GM23338 (cell line): ENCODE measurements at regions not wholly inside any gene's neighbourhood (a gene's known extent, or its start where the extent isn't known, plus 50 kb on each side); places are given as distances from the start of the nearest gene placed in this dataset.

Experiments used
- ATAC-seq: fragments of 200-7000 bp; cut with Tn5 transposase; 3 replicates; pipeline ENCODE4 v1.9.1; 2020
- DNase-seq: peaks from one replicate; pipeline ENCODE4 v3.0.0-alpha.2; 2015; ENCODE audit warnings: low spot score
- H2AFZ ChIP-seq: fragments of 200-600 bp; sonication (generic); 2 replicates; pipeline ENCODE4 v1.8.0; 2016; ENCODE audit warnings: antibody characterized with exemption, mild to moderate bottlenecking, moderate library complexity
- H3F3A ChIP-seq: fragments of 200-600 bp; sonication (generic); replicated peaks from 2 replicates; pipeline ENCODE4 v1.8.0; 2017; ENCODE audit warnings: antibody characterized with exemption, mixed run types, low read depth
- H3K27ac ChIP-seq: fragments of 200-600 bp; sonication (generic); 2 replicates; pipeline ENCODE4 v1.6.1; 2016; ENCODE audit warnings: low read depth
- H3K27me3 ChIP-seq: fragments of 200-600 bp; sonication (generic); 2 replicates; pipeline ENCODE4 v1.8.0; 2016; ENCODE audit warnings: mild to moderate bottlenecking, mixed run types, moderate library complexity; ENCODE audit not compliant: insufficient read depth
- H3K36me3 ChIP-seq: fragments of 200-600 bp; sonication (generic); 2 replicates; pipeline ENCODE4 v1.8.0; 2016; ENCODE audit warnings: mild to moderate bottlenecking; ENCODE audit not compliant: insufficient read depth
- H3K4me1 ChIP-seq: fragments of 200-600 bp; sonication (generic); 2 replicates; pipeline ENCODE4 v1.8.0; 2016; ENCODE audit warnings: mild to moderate bottlenecking, moderate library complexity; ENCODE audit not compliant: insufficient read depth
- H3K4me2 ChIP-seq: fragments of 200-600 bp; sonication (generic); 2 replicates; pipeline ENCODE4 v1.7.1; 2017; ENCODE audit warnings: mixed run types
- H3K4me3 ChIP-seq: fragments of 200-600 bp; sonication (generic); 2 replicates; pipeline ENCODE4 v1.6.1; 2016; ENCODE audit warnings: mixed run types
- H3K79me2 ChIP-seq: fragments of 200-600 bp; sonication (generic); replicated peaks from 2 replicates; pipeline ENCODE4 v1.8.0; 2017; ENCODE audit warnings: mild to moderate bottlenecking; ENCODE audit not compliant: insufficient read depth
- H3K9me2 ChIP-seq: fragments of 200-600 bp; sonication (generic); 2 replicates; pipeline ENCODE4 v1.8.0; 2017; ENCODE audit not compliant: insufficient read depth
- H4K20me1 ChIP-seq: fragments of 200-600 bp; sonication (generic); replicated peaks from 2 replicates; pipeline ENCODE4 v1.8.0; 2017; ENCODE audit warnings: mild to moderate bottlenecking; ENCODE audit not compliant: insufficient read depth
- H3K27ac Mint-ChIP-seq: 2 replicates; pipeline ENCODE4 v1.8.0; 2020; ENCODE audit warnings: inconsistent platforms, mild to moderate bottlenecking, moderate library complexity, mixed read lengths
- H3K27me3 Mint-ChIP-seq: 3 replicates; pipeline ENCODE4 v1.8.0; 2022; ENCODE audit warnings: low read depth, mild to moderate bottlenecking, moderate library complexity, mixed read lengths, inconsistent platforms; ENCODE audit not compliant: insufficient read depth, poor library complexity
- H3K36me3 Mint-ChIP-seq: 3 replicates; pipeline ENCODE4 v1.8.0; 2021; ENCODE audit warnings: low read depth, mild to moderate bottlenecking, inconsistent platforms, moderate library complexity, mixed read lengths
- H3K4me1 Mint-ChIP-seq: 3 replicates; pipeline ENCODE4 v1.8.0; 2020; ENCODE audit warnings: mild to moderate bottlenecking, inconsistent platforms, mixed read lengths
- H3K4me3 Mint-ChIP-seq: 3 replicates; pipeline ENCODE4 v1.8.0; 2021; ENCODE audit warnings: moderate library complexity, mild to moderate bottlenecking, inconsistent platforms, mixed read lengths
- H3K9me3 Mint-ChIP-seq: 3 replicates; pipeline ENCODE4 v1.8.0; 2020; ENCODE audit warnings: moderate library complexity, mild to moderate bottlenecking, inconsistent platforms, mixed read lengths
- CREB1 ChIP-seq: fragments of 250-450 bp; sonication (Bioruptor Pico); IDR thresholded peaks from 2 replicates; pipeline ENCODE4 v1.5.0; 2020; ENCODE audit warnings: low read depth, mild to moderate bottlenecking, moderate library complexity
- CTCF ChIP-seq, 2 experiments: fragments of 200-600 bp in 1 of 2; sonication (generic) in 1 of 2; conservative IDR thresholded peaks; 2 replicates each; pipeline versions ENCODE4 v1.5.1 to v1.6.1; 2016 to 2017; ENCODE audit warnings: antibody characterized with exemption in 2 of 2, low read depth in 2 of 2, mild to moderate bottlenecking in 2 of 2, moderate library complexity in 1 of 2
- EZH2 ChIP-seq: fragments of 200-600 bp; sonication (generic); IDR thresholded peaks from one replicate; pipeline ENCODE4 v1.8.0; 2017; ENCODE audit warnings: antibody characterized with exemption, mild to moderate bottlenecking, low read depth; ENCODE audit not compliant: unreplicated experiment
- EZH2phosphoT487 ChIP-seq: fragments of 200-600 bp; sonication (generic); IDR thresholded peaks from one replicate; pipeline ENCODE4 v1.8.1; 2018; ENCODE audit warnings: antibody characterized with exemption; ENCODE audit not compliant: unreplicated experiment
- JUNB ChIP-seq: IDR thresholded peaks from one replicate; pipeline ENCODE4 v1.6.1; 2016; ENCODE audit warnings: antibody characterized with exemption; ENCODE audit not compliant: unreplicated experiment
- NANOG ChIP-seq: IDR thresholded peaks from 2 replicates; pipeline ENCODE4 v1.6.1; 2016; ENCODE audit warnings: antibody characterized with exemption, borderline replicate concordance
- POLR2AphosphoS5 ChIP-seq: IDR thresholded peaks from 2 replicates; pipeline ENCODE4 v1.6.1; 2016; ENCODE audit warnings: antibody characterized with exemption, low read depth
- REST ChIP-seq: IDR thresholded peaks from one replicate; pipeline ENCODE4 v1.6.1; 2018; ENCODE audit warnings: antibody characterized with exemption; ENCODE audit not compliant: unreplicated experiment
- STAT1 ChIP-seq: IDR thresholded peaks from one replicate; pipeline ENCODE4 v1.6.1; 2016; ENCODE audit warnings: antibody characterized with exemption; ENCODE audit not compliant: unreplicated experiment
- ZNF114 ChIP-seq: fragments of 250-450 bp; sonication (Bioruptor Pico); IDR thresholded peaks from 2 replicates; pipeline ENCODE4 v1.5.0; 2020; ENCODE audit warnings: mild to moderate bottlenecking, moderate library complexity
- ZNF331 ChIP-seq: fragments of 250-450 bp; sonication (Bioruptor Pico); IDR thresholded peaks from 2 replicates; pipeline ENCODE4 v1.5.0; 2020; ENCODE audit warnings: low read depth, mild to moderate bottlenecking, moderate library complexity

- Mint-ChIP-seq H3K36me3 (no peaks in the 10 kb centered on the region), H3K27ac (no peak overlapping the region), H3K4me3 (no peak overlapping the region), H3K27me3 (peaks cover 4% of the 10 kb centered on the region), H3K9me3 (no peaks in the 10 kb centered on the region), H3K4me1 (no peaks in the 10 kb centered on the region)
- Histone ChIP-seq H3K27me3 (no peaks in the 10 kb centered on the region), H3F3A (no peaks in the 10 kb centered on the region), H4K20me1 (no peaks in the 10 kb centered on the region), H3K4me1 (no peaks in the 10 kb centered on the region), H3K27ac (no peak overlapping the region), H3K9me2 (peaks cover 5% of the 10 kb centered on the region; the same call in 1 of the 2 replicates), H3K36me3 (no peaks in the 10 kb centered on the region), H3K4me3 (no peak overlapping the region), H3K4me2 (no peak overlapping the region), H2AFZ (no peak overlapping the region), H3K79me2 (no peaks in the 10 kb centered on the region)
- no peak for DNase-seq
- TF ChIP-seq NANOG, result no peak
- no peak for TF ChIP-seq ZNF114 (CRISPR knock-in tag)
- TF ChIP-seq STAT1, result no peak
- no peak for ATAC-seq
Measured at GRCh38 chr5:7213525-7213924, 182.4 kb upstream of the ADCY2 start.

- H3K27me3 Mint-ChIP-seq, result peaks cover 4% of the 10 kb centered on the region
- no peak overlapping the region for H3K4me3 Mint-ChIP-seq
- H3K27me3 ChIP-seq, result no peaks in the 10 kb centered on the region
- H3K4me2 ChIP-seq, result no peak overlapping the region
- H3K27ac Mint-ChIP-seq, result no peak overlapping the region
- no peaks in the 10 kb centered on the region for H3K9me3 Mint-ChIP-seq
- no peaks in the 10 kb centered on the region for H3K4me1 ChIP-seq
- H3K27ac ChIP-seq, result no peak overlapping the region
- no peak overlapping the region for H3K4me3 ChIP-seq
- no peak overlapping the region for H2AFZ ChIP-seq
- H3K9me2 ChIP-seq, result peaks cover 5% of the 10 kb centered on the region; the same call in 1 of the 2 replicates
- DNase-seq (no peak), ATAC-seq (no peak)
- H4K20me1 ChIP-seq, result no peaks in the 10 kb centered on the region
- no peaks in the 10 kb centered on the region for H3K4me1 Mint-ChIP-seq
- TF ChIP-seq POLR2AphosphoS5 (no peak), ZNF331 (CRISPR knock-in tag) (no peak), JUNB (no peak), CTCF (conservative IDR thresholded peaks at IDR 0.05; ENCODE audit: low read depth in 2 of 2) (no peak), REST (no peak), CREB1 (CRISPR knock-in tag) (no peak), EZH2 (no peak), NANOG (no peak), ZNF114 (CRISPR knock-in tag) (no peak), STAT1 (no peak), EZH2phosphoT487 (no peak)
- no peaks in the 10 kb centered on the region for H3K36me3 ChIP-seq
- H3F3A ChIP-seq, result no peaks in the 10 kb centered on the region
- H3K36me3 Mint-ChIP-seq, result no peaks in the 10 kb centered on the region
- H3K79me2 ChIP-seq, result no peaks in the 10 kb centered on the region
Measured at GRCh38 chr5:7214906-7215416, 181.0 kb upstream of the ADCY2 start.
